HCT116 (cell line): ENCODE measurements at regions not wholly inside any gene's neighbourhood (a gene's known extent, or its start where the extent isn't known, plus 50 kb on each side); places are given as distances from the start of the nearest gene placed in this dataset.

Experiments used
- CTCF ChIP-seq, 3 experiments: fragments of 200-600 bp in 1 of 3; sonication (generic) in 1 of 3; IDR thresholded peaks in 2 of 3; conservative IDR thresholded peaks in 1 of 3; 2 replicates each; pipeline ENCODE4 v1.5.1; 2012 to 2017; ENCODE audit warnings: low read depth in 2 of 3, low read length in 2 of 3, antibody characterized with exemption in 1 of 3, borderline replicate concordance in 1 of 3, control low read depth in 1 of 3, mild to moderate bottlenecking in 1 of 3, mixed read lengths in 1 of 3, mixed run types in 1 of 3, moderate library complexity in 1 of 3; ENCODE audit not compliant: insufficient read depth in 1 of 3
- EZH2 ChIP-seq: fragments of 200-600 bp; sonication (generic); IDR thresholded peaks from 2 replicates; pipeline ENCODE4 v1.6.1; 2017; ENCODE audit warnings: antibody characterized with exemption, mixed run types
- POLR2A ChIP-seq: IDR thresholded peaks from 2 replicates; pipeline ENCODE4 v1.7.0; 2011; ENCODE audit warnings: borderline replicate concordance; ENCODE audit not compliant: insufficient read depth, insufficient read length; ENCODE audit errors: extremely low read depth
- POLR2AphosphoS5 ChIP-seq: IDR thresholded peaks from 2 replicates; pipeline ENCODE4 v1.6.1; 2011; ENCODE audit warnings: mild to moderate bottlenecking, low read depth, low read length, moderate library complexity
- REST ChIP-seq: IDR thresholded peaks from 2 replicates; pipeline ENCODE4 v1.6.1; 2012; ENCODE audit warnings: low read depth

- TF ChIP-seq CTCF (IDR thresholded peaks at IDR 0.05 in 2 of 3, conservative IDR thresholded peaks at IDR 0.05 in 1 of 3; ENCODE audit: borderline replicate concordance in 1 of 3, insufficient read depth in 1 of 3, low read depth in 2 of 3, low read length in 2 of 3) (no peak), REST (no peak), POLR2A (no peak), EZH2 (no peak), POLR2AphosphoS5 (no peak)
Observed at GRCh38 chr18:64810354-64810753, 661.5 kb upstream of the LINC00305 start.
